GM21360 (cell line): ENCODE measurements at regions not wholly inside any gene's neighbourhood (a gene's known extent, or its start where the extent isn't known, plus 50 kb on each side); places are given as distances from the start of the nearest gene placed in this dataset.
"Not testable (repeated sequence)": the region's sequence is repeated elsewhere in the genome, so short reads cannot be mapped to it uniquely, and the experiment has no call there.

Source experiments
- ATAC-seq: cut with Tn5 transposase; IDR thresholded peaks from one replicate; pipeline ENCODE4 v1.9.1; 2021; ENCODE audit warnings: mild to moderate bottlenecking, moderate library complexity; ENCODE audit not compliant: unreplicated experiment

- ATAC-seq, result no peak
Measured at GRCh38 chr1:116850436-116850835, 59.3 kb upstream of the PTGFRN start.

- not testable (repeated sequence) for ATAC-seq
Measured at GRCh38 chr1:116851189-116851588, 58.5 kb upstream of the PTGFRN start.

- no peak for ATAC-seq
Measured at GRCh38 chr1:116851846-116852245, 57.9 kb upstream of the PTGFRN start.

- ATAC-seq, result no peak
Measured at GRCh38 chr1:116852367-116852766, 57.3 kb upstream of the PTGFRN start.

GRCh38 chr1:116852910-116853309 is 56.8 kb upstream of the PTGFRN start:
- no peak for ATAC-seq

GRCh38 chr1:116853680-116854402 is 55.9 kb upstream of the PTGFRN start:
- ATAC-seq, result no peak

GRCh38 chr1:116854403-116854690 is 55.4 kb upstream of the PTGFRN start:
- no peak for ATAC-seq

GRCh38 chr1:116854716-116855115 is 55.0 kb upstream of the PTGFRN start:
- no peak for ATAC-seq

GRCh38 chr1:116855191-116855619 is 54.5 kb upstream of the PTGFRN start:
- ATAC-seq, result no peak

- ATAC-seq, result no peak
Measured at GRCh38 chr1:116855773-116856201, 53.9 kb upstream of the PTGFRN start.

- ATAC-seq, result no peak
Measured at GRCh38 chr1:116856312-116856711, 53.4 kb upstream of the PTGFRN start.

- no peak for ATAC-seq
Measured at GRCh38 chr1:116857092-116857491, 52.6 kb upstream of the PTGFRN start.
